ENCODE measurements at regions not wholly inside any gene's neighbourhood (a gene's known extent, or its start where the extent isn't known, plus 50 kb on each side); places are given as distances from the start of the nearest gene placed in this dataset.
"Not testable (repeated sequence)": the region's sequence is repeated elsewhere in the genome, so short reads cannot be mapped to it uniquely, and the experiment has no call there.

GRCh38 chr1:157321972-157322371 lies 183.8 kb upstream of the ETV3 start:
- DNase-seq (ENCODE audit: low read depth), result not testable (repeated sequence)

GRCh38 chr1:157319567-157319966 lies 181.4 kb upstream of the ETV3 start:
- DNase-seq (ENCODE audit: low read depth), result no peak

DNA sequence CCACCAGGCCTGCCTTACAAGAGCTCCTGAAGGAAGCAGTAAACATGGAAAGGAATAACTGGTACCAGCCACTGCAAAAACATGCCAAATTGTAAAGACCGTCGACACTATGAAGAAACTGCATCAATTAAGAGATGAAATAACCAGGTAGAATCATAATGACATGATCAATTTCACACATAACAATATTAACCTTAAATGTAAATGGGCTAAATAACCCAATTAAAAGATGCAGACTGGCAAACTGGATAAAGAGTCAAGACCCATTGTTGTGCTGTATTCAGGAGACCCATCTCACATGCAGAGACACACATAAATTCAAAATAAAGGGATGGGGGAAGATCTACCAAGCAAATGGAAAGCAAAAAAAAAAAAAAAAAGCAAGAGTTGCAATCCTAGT lies 179.0 kb upstream of the ETV3 start:
- not testable (repeated sequence) for DNase-seq (ENCODE audit: low read depth)

GRCh38 chr1:157315544-157315943 lies 177.3 kb upstream of the ETV3 start:
- DNase-seq (ENCODE audit: low read depth), result no peak

GRCh38 chr1:157314408-157314807 lies 176.2 kb upstream of the ETV3 start:
- DNase-seq (ENCODE audit: low read depth), result no peak

- no peak for DNase-seq (ENCODE audit: low read depth)
Observed at GRCh38 chr1:157313240-157313807, 175.1 kb upstream of the ETV3 start.

DNA sequence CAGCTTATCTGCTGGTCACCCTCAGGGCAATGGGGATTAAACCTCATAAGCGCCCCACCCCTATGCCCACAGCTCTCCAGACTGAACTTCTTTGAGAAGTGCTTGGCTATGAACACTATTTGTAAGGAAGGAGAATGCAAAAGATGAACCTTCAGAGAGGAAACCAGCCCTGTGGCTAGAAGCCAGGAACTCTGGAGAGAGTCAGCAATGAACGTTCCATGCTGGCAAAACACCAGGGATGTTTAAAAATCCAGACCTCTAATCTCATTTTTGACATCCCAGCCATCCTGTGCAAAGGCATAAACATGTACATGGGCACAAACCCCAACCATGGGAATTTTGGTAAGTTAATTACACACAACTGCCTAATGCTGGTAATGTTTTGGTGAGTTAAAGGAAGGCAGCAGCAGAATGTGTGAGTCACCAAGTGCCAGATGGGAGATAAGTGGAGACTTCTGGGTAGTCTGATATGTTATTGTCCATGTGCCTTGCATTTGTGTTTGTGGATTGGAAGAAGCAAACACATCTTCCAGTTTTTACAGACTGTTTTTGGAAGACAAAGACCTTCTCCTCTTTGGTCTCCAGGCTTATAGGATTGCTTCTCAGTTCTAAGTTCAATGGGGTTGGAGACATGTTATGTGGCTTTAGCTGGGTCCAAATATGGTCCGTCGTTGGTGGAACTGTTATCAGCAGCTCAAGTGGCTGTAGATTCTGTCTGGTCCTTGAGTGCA lies 174.1 kb upstream of the ETV3 start:
- peak; percentile 65 for DNase-seq (ENCODE audit: low read depth)

DNA sequence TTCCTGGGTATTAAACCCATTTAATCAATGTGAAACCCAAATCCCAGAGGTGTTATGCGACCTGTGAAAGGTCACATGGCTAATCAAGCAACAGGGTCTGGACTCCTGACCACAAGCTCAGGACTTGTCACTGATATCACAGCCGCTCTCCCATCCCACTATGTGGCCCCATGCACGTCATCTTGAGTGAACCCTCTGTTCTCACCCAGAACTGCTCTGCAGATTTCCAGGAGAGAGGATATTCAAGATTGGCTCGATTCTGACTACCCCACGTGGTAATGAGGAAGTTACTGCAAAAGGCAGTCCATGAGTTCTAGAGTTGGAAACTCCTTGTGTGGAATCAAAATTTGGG lies 173.5 kb upstream of the ETV3 start:
- DNase-seq (ENCODE audit: low read depth), result no peak

- peak; percentile 16 for DNase-seq (ENCODE audit: low read depth)
Observed at GRCh38 chr1:157310805-157311729, 172.9 kb upstream of the ETV3 start.

DNA sequence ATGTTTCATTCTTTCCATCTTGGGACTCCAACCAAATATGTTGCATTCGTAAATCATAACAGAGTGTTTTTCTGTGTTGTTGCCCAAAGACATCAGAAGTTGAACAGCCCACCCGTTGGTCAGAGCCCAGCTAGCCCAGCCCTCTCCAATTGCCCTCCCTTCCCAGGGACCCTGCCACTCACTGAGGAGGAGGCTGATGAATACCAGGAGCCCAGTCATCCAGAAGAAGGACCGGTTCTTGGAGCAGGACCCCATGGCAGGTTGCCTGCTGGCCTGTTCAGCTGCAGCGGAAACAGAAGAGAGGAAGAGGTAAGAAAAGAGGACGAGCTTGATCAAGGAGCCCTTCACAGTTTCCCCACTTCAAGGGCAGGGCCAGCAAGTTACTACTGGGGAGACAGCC lies 172.2 kb upstream of the ETV3 start:
- DNase-seq (ENCODE audit: low read depth), result no peak

DNA sequence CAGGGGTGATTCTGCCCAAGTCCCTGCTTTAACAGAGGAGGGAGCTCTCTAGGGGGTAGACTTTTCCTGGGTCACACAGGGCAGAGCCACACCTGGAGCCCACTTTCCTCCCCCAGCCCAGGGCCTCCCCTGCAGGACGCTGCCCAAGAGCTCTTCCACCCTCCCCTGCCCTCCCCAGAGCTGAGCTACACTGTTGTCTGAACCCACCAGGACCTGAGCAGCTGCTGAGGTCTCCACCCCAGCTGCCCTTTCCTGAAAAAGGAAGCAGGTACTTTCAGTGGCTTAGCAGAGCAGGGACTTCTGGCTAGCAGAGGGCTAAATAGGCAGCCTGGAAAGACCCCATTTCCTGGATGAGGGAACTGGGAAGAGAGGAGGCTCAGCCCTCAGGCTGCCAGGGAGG lies 169.3 kb upstream of the ETV3 start:
- DNase-seq (ENCODE audit: low read depth), result no peak

DNA sequence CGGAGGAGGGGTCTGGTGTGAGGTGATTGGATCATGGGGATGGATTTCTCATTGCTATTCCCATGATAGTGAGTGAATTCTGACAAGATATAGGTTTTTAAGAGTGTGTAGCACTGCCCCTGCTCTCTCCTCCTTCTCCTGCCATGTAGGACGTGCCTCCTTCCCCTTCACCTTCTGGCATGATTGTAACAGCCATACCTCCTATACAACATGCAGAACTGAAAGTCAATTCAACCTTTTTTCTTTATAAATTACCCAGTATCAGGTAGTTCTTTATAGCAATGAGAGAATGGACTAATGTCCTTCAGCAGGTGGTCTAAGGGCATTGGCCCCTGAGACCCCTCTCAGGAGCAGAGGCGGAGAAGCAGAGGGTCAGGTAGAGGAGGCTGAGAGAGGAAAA lies 168.7 kb upstream of the ETV3 start:
- DNase-seq (ENCODE audit: low read depth), result no peak

GRCh38 chr1:157304271-157304670 lies 166.1 kb upstream of the ETV3 start:
- DNase-seq (ENCODE audit: low read depth), result no peak

DNA sequence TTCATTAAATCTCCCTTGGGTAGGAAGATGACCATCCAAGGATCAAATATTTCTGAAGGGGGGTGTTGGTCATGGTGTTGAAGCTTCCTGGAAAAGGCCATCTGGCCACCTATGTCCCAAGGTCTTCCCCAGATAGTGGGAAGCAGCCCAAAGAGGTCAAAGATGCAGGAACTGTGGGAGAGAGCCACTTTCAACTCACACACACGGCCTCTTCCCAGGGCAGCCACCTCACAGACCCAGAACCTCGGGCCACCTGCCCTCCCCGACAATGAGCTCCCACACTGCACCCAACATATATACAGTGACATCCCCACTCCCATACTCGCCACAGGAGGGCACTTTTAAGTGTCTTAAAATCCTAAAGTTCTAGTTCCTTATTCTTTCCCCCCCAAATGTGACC lies 164.5 kb upstream of the ETV3 start:
- DNase-seq (ENCODE audit: low read depth), result no peak

DNA sequence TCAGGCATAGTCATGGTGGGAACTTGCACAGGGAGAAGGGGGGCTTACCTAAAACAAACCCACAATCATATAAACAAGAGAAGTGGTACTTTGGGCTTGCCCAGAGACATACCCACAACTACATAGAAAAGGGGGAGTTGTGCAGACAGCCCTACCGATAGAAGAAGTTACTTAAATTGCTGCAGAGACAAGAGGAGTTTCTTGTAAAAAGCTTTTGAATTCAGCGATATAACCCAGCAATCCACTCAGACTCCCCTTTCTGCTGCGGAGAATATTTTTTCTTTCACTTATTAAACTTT lies 164.0 kb upstream of the ETV3 start:
- no peak for DNase-seq (ENCODE audit: low read depth)

DNA sequence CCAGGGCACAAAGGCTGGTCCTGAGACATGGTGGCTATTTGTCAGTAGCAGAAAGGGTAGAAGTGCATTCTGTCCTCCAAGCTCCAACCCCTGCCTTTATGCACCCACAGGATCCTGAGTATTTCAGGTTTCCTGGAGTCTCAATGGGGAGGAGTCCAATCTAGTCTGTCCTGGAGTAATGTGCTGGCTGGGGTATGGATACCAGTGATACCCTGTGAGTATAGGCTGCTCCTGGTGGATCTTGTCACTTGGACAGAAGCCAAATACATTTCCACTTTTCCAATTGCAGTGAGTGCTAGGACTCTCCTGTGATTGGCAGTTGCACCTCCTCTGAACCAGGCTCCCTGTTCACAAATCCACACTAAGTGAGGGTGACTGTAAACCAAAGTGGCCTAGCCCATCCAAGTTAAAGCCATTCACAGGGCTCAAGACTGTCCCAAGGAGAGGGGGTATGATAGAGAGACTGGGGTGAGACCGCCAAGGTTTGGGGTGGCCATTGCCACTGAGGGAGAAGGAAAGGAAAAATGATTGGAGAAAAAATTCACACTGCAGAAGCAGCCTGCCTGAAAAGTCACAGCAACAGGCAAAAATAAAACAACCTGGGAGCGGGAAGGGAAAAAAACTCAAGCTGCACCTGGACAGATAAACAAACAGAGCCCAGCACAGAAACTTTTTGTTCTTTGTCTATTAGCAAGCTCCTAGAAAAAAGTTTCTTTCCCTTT lies 163.4 kb upstream of the ETV3 start:
- DNase-seq (ENCODE audit: low read depth), result no peak

GRCh38 chr1:157294387-157295145 lies 156.4 kb upstream of the ETV3 start:
- not testable (repeated sequence) for DNase-seq (ENCODE audit: low read depth)

- DNase-seq (ENCODE audit: low read depth), result no peak
Observed at GRCh38 chr1:157292809-157293564, 154.8 kb upstream of the ETV3 start.

DNA sequence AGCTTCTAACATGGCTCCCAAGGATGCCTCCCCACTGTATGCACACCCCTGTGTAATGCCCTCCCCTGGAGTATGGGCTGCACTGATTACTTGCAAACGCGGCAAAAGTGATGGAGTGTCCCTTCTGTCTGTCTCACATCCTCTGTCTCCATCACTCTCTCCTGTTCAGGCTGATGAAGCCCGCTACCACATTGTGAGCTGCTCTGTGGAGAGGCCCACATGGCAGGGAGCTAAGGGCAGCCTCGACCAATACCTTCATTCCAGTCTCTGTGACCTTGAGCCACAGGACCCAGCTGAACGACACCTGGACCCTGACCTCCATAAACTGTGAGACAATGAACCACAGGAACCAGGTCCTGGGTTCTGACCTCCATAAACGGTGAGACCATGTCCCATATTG lies 154.1 kb upstream of the ETV3 start:
- no peak for DNase-seq (ENCODE audit: low read depth)

GRCh38 chr1:157291083-157291482 lies 152.9 kb upstream of the ETV3 start:
- DNase-seq (ENCODE audit: low read depth), result no peak

DNA sequence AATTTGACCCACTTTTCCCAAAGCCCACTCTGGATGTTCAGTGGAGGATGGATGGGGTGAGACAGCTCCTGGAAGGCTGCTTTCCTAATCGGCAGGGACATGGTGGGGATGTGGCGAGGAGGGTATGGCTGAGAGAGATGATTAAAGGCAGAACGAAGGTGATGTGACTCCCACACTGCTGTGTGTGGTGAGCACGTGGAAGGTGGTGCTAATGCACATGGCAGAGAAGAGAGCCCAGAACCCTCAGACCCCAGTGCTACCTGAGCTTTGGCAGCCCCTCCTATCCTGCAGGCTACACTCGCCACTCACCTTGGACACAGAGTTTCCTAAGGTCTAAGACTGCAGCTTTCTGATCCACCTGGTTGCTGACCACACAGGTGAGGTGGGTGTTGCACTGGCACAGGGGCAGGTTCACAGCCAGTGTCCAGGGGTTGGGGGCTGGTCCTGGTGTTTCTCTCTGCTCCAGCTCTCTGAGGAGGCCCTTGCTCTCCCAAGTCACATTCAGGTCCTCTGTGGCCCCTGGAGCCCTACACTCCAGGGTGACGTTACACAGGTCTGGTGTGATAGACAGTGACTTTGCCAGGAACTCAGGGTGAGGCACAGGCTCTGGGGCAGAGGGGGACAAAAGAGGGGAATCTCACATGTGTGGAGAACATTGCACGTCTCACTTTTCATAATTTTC lies 151.4 kb upstream of the ETV3 start:
- DNase-seq (ENCODE audit: low read depth), result no peak

All from EH (cell line).